Mucosa of rectum (tissue), 2 donors: ENCODE measurements at regions not wholly inside any gene's neighbourhood (a gene's known extent, or its start where the extent isn't known, plus 50 kb on each side); places are given as distances from the start of the nearest gene placed in this dataset.
"Not testable (repeated sequence)": the region's sequence is repeated elsewhere in the genome, so short reads cannot be mapped to it uniquely, and the experiment has no call there.

Source experiments
- H3K27ac ChIP-seq, 2 donors: one replicate each; pipeline ENCODE4 v1.7.0; 2013; ENCODE audit warnings: inconsistent platforms in 2 of 2, low read depth in 2 of 2, low read length in 2 of 2
- H3K27me3 ChIP-seq, 2 donors: one replicate each; pipeline ENCODE4 v1.7.0; 2013; ENCODE audit warnings: low read length in 2 of 2; ENCODE audit not compliant: control insufficient read depth in 2 of 2, insufficient read depth in 2 of 2
- H3K36me3 ChIP-seq, 2 donors: one replicate each; pipeline ENCODE4 v1.7.0; 2013; ENCODE audit warnings: low read length in 2 of 2; ENCODE audit not compliant: control insufficient read depth in 2 of 2, insufficient read depth in 2 of 2
- H3K4me1 ChIP-seq, 2 donors: one replicate each; pipeline ENCODE4 v1.7.0; 2013; ENCODE audit warnings: low read length in 2 of 2, mild to moderate bottlenecking in 1 of 2; ENCODE audit not compliant: control insufficient read depth in 2 of 2, insufficient read depth in 2 of 2
- H3K4me3 ChIP-seq, 2 donors: one replicate each; pipeline ENCODE4 v1.7.0; 2013; ENCODE audit warnings: low read length in 2 of 2
- H3K9ac ChIP-seq, 2 donors: one replicate each; pipeline ENCODE4 v1.7.0; 2013; ENCODE audit warnings: low read length in 2 of 2, low read depth in 1 of 2, mild to moderate bottlenecking in 1 of 2
- H3K9me3 ChIP-seq, 2 donors: one replicate each; pipeline ENCODE4 v1.7.0; 2013; ENCODE audit warnings: low read length in 2 of 2; ENCODE audit not compliant: control insufficient read depth in 2 of 2
- donor health status: healthy.
- donor health status: Normal muscosa, but diverticular disease.

- H3K4me1 ChIP-seq = no peaks in the 10 kb centered on the region
- no peak overlapping the region for H3K9ac ChIP-seq
Measured at GRCh38 chr6:48597951-48598350, 487.0 kb upstream of the PTCHD4 start.

GRCh38 chr6:48596830-48597229, 485.8 kb upstream of the PTCHD4 start:
- no peak overlapping the region for H3K4me3 ChIP-seq
- H3K36me3 ChIP-seq = no peaks in the 10 kb centered on the region
- H3K4me1 ChIP-seq = no peaks in the 10 kb centered on the region
- no peak overlapping the region for H3K27ac ChIP-seq
- no peaks in the 10 kb centered on the region for H3K9me3 ChIP-seq
- no peaks in the 10 kb centered on the region for H3K27me3 ChIP-seq
- no peak overlapping the region for H3K9ac ChIP-seq

More at GRCh38 chr6:48597951-48598350, 487.0 kb upstream of the PTCHD4 start:
- Histone ChIP-seq H3K36me3 (no peaks in the 10 kb centered on the region), H3K9me3 (no peaks in the 10 kb centered on the region), H3K27ac (no peak overlapping the region), H3K4me3 (no peak overlapping the region), H3K27me3 (no peaks in the 10 kb centered on the region)

GRCh38 chr6:48591158-48591557, 480.2 kb upstream of the PTCHD4 start:
- H3K36me3 ChIP-seq, H3K4me3 ChIP-seq, H3K27me3 ChIP-seq, H3K9me3 ChIP-seq, H3K27ac ChIP-seq, H3K9ac ChIP-seq, H3K4me1 ChIP-seq: not testable (repeated sequence)

- Histone ChIP-seq H3K4me1 (no peaks in the 10 kb centered on the region), H3K36me3 (no peaks in the 10 kb centered on the region), H3K9me3 (no peaks in the 10 kb centered on the region), H3K4me3 (no peak overlapping the region), H3K27me3 (no peaks in the 10 kb centered on the region), H3K9ac (no peak overlapping the region), H3K27ac (no peak overlapping the region)
Measured at GRCh38 chr6:48584846-48585245, 473.8 kb upstream of the PTCHD4 start.

- Histone ChIP-seq H3K27me3 (no peaks in the 10 kb centered on the region), H3K9ac (no peak overlapping the region), H3K36me3 (no peaks in the 10 kb centered on the region), H3K4me1 (no peaks in the 10 kb centered on the region), H3K4me3 (no peak overlapping the region), H3K27ac (no peak overlapping the region), H3K9me3 (no peaks in the 10 kb centered on the region)
Measured at GRCh38 chr6:48570656-48571055, 459.7 kb upstream of the PTCHD4 start.

- Histone ChIP-seq H3K27ac (no peak overlapping the region), H3K4me3 (no peak overlapping the region), H3K27me3 (no peaks in the 10 kb centered on the region), H3K9me3 (no peaks in the 10 kb centered on the region), H3K9ac (no peak overlapping the region), H3K4me1 (no peaks in the 10 kb centered on the region), H3K36me3 (no peaks in the 10 kb centered on the region)
Measured at GRCh38 chr6:48568856-48569255, 457.9 kb upstream of the PTCHD4 start.

- H3K4me3 ChIP-seq = no peak overlapping the region
- H3K36me3 ChIP-seq = no peaks in the 10 kb centered on the region
- no peak overlapping the region for H3K27ac ChIP-seq
- no peaks in the 10 kb centered on the region for H3K4me1 ChIP-seq
- H3K9me3 ChIP-seq = no peaks in the 10 kb centered on the region
- no peaks in the 10 kb centered on the region for H3K27me3 ChIP-seq
- H3K9ac ChIP-seq = no peak overlapping the region
Measured at GRCh38 chr6:48567016-48567415, 456.0 kb upstream of the PTCHD4 start.

GRCh38 chr6:48564036-48564820, 453.2 kb upstream of the PTCHD4 start:
- no peaks in the 10 kb centered on the region for H3K9me3 ChIP-seq
- H3K4me1 ChIP-seq = no peaks in the 10 kb centered on the region
- no peak overlapping the region for H3K9ac ChIP-seq
- H3K4me3 ChIP-seq = no peak overlapping the region
- no peaks in the 10 kb centered on the region for H3K27me3 ChIP-seq
- no peaks in the 10 kb centered on the region for H3K36me3 ChIP-seq
- no peak overlapping the region for H3K27ac ChIP-seq

- Histone ChIP-seq H3K4me1 (no peaks in the 10 kb centered on the region), H3K27ac (no peak overlapping the region)
Measured at GRCh38 chr6:48563433-48563832, 452.4 kb upstream of the PTCHD4 start.

GRCh38 chr6:48560408-48560807, 449.4 kb upstream of the PTCHD4 start:
- Histone ChIP-seq H3K36me3 (no peaks in the 10 kb centered on the region), H3K27ac (no peak overlapping the region), H3K27me3 (no peaks in the 10 kb centered on the region)

More at GRCh38 chr6:48563433-48563832, 452.4 kb upstream of the PTCHD4 start:
- H3K27me3 ChIP-seq = no peaks in the 10 kb centered on the region
- H3K4me3 ChIP-seq = no peak overlapping the region
- no peaks in the 10 kb centered on the region for H3K36me3 ChIP-seq
- no peak overlapping the region for H3K9ac ChIP-seq
- H3K9me3 ChIP-seq = no peaks in the 10 kb centered on the region

More at GRCh38 chr6:48560408-48560807, 449.4 kb upstream of the PTCHD4 start:
- Histone ChIP-seq H3K4me3 (no peak overlapping the region), H3K9ac (no peak overlapping the region), H3K4me1 (no peaks in the 10 kb centered on the region), H3K9me3 (no peaks in the 10 kb centered on the region)
